GM19240 (cell line): ENCODE measurements at regions not wholly inside any gene's neighbourhood (a gene's known extent, or its start where the extent isn't known, plus 50 kb on each side); places are given as distances from the start of the nearest gene placed in this dataset.

Experiments
- DNase-seq: peaks from one replicate; pipeline ENCODE4 v3.0.0; 2011; ENCODE audit warnings: low spot score; ENCODE audit not compliant: insufficient read length

DNA sequence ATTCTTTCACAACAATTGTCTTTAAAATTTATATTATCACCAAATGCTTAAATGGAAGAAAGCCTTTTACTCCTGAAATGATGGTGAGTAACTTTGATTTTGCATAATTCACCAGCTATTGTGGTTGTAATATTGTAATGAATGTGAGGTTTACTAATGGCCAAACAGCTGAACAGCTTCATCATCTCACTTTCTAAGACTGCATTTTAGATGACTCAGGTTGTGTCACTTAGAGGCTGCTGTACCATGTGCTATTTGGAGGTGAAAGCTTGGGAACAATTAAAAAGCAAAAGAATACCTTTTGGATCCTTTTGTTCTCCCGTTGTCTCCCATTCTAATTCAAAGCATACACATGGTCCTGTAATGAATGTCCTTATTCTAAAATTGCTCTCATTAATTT is 604.0 kb upstream of the PFKP start:
- no peak for DNase-seq

DNA sequence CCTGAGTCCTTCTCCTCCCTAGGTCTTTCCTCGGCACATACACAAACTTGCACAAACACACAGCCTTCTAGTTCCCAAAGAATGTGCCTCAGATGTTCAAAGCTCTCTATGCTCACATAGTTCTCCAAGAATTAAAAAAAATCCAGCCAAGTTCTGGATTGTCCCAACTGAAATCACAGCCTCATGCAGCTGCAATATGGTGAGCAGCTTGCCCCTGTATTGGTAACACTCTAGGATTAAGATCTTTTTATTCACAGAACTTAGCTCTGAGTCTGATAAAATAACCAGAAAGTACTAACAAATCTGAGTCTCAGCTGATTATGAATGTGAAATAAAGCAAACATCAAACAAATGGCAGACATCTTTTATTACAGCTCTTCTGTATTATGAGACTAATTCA is 604.8 kb upstream of the PFKP start:
- no peak for DNase-seq

DNA sequence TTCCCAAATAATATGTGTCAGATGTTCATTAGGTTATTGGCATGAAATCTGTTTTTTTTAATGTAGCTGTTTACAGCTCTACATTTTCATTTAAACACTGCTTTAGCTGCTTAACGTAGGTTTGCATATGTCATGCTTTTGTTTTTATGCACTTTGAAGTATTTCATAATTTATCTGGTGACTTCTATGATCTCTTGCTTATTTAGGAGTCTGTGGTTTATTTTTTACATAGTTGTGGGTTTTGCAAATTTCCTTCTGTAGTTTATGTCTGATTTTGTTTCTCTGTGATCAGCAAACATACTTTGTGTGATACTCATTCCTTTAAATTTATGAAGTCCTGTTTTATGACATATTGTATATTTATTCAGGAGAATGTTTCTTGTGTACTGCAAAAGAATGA is 606.5 kb upstream of the PFKP start:
- no peak for DNase-seq

DNA sequence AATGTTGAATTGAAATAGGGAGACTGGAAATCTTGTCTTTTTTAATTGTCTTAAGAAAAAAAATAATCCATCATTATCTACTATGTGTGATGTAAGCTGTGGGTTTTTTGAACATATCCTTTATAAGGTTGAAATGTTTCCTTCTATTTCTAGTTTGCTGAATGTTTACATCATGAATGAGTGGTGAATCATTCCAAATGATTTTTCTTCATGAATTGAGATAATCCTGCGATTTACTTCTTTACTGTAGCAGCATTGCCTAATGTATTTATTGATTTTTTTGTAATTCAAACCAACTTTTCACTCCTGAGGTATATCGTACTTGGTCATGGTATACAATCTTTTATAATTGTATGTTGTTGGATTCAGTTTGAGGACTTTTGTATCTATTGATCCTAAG is 607.6 kb upstream of the PFKP start:
- no peak for DNase-seq

DNA sequence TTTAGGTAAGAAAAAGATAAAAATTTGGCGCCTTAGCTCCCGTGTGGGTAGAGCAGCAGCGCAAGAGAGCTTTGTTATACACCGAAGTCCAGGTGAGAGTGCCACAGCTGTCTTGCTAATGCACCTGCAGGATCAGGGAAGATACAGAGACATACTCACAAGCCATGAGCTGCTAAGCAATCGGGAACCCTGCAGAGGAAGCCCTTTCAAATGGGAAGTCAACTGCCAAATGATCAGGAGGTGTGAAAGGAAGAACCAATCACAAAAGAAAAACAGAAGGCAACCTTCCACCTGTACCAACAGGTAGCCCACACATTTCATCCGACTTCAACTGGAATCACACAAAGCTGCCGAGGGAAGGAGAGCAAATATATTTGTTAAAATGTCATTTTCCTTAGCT is 610.5 kb upstream of the PFKP start:
- no peak for DNase-seq

DNA sequence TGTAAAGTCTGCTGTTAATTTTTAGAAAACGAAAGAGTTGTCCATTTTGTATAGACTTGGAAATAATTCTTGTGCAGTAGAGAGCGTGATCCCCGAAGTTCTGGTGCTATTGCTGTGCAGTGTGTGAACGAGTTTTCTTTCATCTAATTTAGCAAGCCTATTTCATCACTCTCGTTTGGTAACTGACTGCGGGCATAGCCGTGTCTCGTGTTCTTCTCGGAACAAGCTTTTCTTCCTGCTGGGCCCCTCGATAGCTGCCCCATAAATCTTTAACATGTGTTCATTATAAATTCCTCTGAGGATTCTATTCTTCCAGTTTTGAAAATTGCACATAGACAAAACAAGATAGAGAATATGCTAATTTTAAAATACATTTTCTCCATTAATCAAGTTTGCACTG is 622.0 kb upstream of the PFKP start:
- no peak for DNase-seq

DNA sequence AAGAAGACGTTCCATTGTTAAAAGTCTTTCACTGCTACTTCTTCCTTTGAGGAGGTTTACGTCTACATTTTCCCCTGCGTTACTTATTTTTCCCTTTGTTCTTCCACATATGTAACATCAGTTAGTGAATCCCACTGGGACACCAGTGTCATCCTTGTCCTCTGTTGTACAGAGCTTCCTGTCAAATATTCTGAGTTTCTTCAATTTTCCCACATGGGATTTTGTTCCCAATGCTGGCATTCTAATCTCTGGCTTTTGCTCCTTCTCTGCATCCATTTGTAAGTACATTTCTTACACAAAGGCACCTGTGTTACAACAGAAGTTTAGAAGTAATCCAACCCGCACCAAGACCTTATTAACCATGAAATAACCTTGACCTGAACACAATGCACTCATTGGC is 627.4 kb upstream of the PFKP start:
- no peak for DNase-seq

DNA sequence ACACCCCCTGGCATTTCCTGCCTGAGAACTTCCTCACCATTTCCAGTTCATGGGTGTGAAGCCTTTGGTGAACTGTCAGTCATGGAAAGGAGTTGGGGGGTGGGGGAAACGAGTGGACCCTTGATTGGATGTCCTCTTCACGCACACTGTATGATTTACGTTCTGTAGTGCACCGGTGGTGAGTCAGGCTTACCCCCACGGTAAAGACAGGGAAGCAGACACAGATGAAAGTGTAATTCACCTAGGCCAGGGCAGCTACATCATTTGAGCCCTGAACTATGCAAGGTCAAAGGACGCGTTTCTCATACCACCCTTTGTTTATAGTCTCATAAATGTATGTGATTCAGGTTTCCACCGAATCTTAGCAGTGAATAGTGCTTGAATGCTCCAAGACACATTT is 628.3 kb upstream of the PFKP start:
- DNase-seq = no peak

DNA sequence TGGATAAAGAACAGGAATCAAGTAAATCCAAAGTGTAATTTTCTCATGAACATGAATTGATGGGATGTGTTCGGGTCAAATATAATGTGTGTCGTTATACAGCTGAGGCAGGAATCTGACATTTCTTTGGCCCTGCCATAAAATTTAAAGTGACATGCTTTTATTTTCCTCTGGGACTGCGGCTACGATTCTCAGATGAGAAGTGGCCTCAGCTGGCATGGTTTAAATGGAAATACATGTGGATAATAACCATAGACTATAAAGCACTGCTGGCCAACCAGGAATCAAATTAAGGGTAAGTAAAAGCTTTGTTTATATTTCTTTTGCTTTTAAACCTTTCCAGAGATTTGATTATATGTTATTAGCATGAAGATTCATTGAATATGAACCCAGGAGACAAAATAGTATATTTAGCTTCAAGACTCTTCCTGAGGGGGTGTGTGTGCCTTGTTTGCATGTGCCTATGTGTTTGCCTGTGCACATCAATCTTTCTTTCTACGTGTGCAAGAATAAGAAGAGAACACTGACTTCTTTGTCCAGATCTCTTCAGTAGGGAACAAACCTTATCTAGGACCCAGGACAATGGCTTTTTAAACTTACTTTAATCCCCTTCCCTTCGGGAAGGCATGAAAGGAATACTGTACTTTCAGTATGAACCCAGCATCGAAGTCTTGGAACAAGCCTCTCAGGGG is 629.0 kb upstream of the PFKP start:
- DNase-seq = no peak

DNA sequence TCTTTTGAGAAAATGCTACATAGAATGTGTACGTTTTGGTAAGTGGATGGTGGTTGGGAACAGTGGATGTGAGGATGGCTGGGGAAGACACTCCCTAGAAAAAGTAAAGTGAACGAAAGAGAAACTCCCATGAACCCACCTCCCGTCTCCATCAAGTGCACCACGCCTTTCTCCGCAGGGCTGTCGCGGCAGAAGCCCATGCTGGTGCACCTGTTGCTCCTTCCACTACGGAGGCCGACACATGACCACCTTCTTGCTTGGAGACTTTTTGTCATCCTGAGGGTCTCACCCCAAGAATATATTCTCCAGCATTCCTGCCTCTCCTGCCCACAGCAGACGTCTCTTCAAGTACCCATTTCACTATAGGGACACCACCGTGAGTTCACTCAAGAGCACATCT is 630.4 kb upstream of the PFKP start:
- no peak for DNase-seq

DNA sequence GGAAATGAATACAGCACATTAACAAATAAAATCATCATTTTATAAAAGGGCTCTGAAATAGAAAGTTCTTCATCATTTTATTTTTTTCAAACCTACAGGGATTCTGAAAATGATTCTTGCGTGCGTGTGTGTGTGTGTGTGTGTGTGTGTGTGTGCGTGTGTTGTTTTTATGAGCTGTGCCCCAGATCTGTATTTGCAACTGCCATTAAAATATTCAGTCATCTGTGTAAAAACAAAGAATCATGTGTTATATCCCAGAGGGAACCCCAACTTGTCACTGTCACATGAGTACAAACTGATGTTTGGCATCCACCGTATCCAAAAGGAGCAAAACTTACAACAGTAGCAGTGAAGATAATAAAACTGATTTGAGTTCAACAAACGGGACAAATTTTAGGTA is 635.4 kb upstream of the PFKP start:
- DNase-seq = no peak

DNA sequence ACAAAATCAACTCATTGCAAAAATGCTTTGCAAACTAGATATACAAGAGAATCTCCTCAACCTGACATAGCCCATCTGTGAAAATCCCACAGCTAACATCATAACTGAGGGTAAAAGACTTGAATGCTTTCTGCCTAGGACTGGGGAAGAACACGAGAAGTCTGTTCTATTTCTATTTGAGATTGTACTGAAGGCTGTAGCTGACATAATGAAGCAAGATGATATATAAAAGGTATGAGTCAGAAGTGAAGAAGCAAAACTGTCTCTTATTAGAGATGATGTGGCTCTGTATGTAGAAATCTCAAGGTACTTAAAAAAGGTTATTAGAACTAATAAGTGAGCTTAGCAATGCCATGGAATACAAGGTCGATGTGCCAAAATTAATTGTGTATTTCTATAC is 639.9 kb upstream of the PFKP start:
- DNase-seq = no peak

DNA sequence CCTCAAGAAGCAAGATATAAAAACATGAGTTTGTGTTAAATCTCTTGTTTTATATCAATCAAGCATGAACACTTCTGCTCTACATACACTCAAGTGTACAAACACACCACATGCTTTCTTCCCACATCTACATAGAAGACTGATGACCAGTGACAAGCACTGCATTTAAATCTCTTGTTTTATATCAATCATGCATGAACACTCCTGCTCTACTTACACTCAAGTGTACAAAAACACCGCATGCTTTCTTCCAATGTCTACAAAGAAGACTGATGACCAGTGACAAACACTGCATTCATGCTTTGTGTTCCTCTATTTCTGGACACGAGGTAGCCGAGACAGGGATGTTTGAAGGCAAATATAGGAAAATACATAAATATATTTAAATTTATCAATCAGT is 642.0 kb upstream of the PFKP start:
- no peak for DNase-seq

DNA sequence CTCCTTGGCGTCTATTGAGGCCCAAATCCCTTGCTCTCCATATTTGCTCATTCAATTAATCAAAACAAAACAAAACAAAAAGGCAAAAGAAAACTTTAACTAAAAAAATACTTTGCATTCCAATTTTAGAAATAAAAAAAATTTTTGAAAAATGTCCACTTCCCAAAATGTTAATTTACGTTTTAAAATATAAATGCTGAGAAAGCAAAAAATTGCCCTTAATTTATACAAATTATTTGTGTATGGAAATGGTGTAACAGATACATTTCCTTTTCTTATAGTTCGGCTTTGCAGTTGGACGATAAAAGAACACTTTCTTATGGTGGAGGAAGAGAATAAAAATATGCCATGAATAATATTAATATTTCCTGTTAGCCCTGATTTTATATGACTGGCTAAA is 652.8 kb upstream of the PFKP start:
- DNase-seq = no peak

DNA sequence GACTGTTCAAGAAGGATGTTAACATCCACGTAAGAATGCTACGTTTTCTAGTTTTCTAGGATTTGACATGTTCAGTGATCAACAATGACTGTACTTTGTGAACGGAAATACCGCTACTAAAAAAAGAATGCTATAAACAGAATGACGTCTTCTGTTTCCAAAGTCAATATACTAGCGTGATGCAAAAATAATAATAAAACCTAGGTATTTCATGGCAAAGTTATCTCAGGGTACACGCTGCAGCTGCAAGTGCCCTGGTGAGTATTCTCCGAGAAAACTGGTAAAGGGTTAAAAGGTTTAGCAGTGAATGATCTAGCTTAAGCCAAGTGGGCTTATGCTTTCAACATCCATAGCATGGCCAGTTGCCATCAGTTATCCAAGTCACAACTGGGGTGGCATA is 653.3 kb upstream of the PFKP start:
- no peak for DNase-seq

DNA sequence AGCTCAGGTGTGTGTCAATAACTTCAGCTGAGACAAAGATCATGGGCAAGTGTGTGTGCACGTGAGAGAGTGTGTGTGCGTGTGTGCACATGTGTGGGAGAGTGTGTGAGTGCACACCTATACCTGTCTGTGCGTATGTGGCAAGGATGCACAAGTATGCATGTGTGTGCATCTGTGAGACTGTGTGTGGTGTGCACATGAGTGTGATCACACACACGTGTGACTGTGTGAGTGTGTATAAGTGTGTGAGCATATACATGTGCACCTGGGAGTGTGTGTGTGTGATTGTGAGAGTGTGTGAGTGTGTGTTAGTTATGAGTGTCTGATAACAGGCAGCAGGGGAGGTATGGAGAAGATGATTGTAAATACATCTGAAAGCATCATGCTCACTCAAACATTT is 657.3 kb upstream of the PFKP start:
- DNase-seq = no peak

DNA sequence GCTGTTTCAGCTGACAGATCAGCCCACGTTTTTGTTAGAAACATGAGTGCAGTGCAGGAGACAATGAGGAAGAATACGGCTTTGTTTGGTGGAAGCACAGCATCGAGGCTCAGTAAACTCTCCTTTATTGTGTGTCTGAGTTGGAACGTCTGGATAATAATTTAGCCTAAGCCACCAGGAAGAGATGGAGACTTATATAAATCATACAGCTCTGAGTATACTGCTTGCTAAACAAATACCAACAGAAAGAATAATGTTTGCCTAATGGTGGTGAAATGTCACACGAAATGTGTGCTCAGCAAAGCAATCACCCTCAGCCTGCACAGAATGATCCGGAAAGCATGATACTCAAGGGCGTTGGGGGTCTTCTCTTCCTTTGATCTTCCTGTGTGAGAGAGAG is 664.1 kb upstream of the ADARB2 start:
- DNase-seq = no peak

DNA sequence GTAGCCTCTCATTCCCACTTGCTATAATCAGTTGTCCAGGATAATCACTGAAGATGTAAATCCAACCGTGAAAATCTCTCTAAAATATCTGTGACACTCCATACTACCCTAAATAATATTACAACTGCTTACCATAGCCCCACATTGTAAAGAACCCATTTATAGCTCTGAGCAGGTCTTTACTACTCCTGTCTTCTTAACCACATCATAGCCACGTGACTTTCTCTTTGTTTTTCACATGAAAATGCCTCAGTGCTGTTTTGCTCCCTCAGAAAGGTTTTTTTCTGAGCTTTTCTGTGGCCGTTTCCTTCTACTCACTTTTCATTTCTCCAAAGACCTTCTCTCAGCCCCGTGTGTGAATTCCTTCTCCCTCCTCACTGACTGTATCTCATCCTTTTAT is 662.2 kb upstream of the ADARB2 start:
- no peak for DNase-seq

DNA sequence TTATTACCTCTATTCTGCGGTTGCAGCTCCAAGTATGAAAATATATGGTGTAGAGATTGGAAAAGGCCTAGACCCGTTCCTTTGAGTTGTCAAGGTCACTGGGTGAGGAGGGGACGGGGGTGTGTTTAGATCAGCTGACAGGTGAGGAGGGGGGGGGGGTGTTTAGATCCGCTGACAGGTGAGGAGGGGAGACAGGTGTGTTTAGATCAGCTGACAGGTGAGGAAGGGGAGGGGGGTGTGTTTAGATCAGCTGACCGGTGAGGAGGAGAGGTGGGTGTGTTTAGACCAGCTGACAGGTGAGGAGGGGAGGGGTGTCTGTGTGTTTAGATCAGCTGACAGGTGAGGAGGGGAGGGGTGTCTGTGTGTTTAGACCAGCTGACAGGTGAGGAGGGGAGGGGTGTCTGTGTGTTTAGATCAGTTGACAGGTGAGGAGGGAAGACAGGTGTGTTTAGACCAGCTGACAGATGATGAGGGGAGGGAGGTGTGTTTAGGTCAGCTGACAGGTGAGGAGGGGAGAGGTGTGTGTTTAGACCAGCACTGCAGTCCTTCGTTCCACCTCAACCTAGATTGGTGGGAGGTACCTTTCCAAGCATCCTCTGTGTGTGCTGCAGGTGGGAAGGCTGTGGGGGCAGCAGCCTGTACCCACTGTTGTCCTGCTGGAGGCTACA is 655.0 kb upstream of the ADARB2 start:
- no peak for DNase-seq

DNA sequence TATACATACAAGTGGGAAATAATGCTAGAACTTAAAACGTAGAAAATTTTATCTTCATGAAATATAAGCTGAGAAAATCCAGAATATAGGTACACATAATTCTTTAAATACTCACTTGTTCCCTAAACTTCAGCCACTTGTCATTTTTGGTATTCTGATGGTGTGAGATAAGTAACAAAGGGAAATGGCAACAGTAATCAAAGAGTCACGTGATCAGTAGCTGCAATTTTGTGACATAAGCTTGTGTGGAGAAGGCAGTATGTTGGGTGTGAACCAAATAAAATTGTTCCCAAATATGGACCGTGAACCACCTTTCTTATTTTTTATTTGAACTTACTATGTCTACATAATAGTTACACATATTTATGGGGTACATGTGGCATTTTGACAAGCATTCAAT is 650.3 kb upstream of the ADARB2 start:
- no peak for DNase-seq

DNA sequence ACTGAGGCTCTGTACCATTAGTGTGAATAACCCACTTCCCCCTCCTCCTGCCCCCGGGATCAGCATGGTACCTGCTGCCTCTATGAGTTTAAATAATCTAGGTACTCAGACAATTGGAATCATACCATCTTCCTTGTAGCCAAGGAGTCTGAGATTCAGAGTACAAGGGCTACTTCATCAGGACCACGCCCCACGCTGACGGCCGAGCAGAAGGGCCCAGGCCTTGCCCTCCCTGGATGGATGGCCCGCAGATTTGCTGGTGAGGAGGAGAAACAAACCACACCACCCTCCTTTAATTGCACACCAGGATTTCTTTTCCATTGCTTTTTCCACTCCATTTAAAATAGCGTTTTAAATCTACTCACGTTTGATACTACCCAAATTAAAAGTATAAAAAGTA is 649.9 kb upstream of the ADARB2 start:
- DNase-seq = no peak

DNA sequence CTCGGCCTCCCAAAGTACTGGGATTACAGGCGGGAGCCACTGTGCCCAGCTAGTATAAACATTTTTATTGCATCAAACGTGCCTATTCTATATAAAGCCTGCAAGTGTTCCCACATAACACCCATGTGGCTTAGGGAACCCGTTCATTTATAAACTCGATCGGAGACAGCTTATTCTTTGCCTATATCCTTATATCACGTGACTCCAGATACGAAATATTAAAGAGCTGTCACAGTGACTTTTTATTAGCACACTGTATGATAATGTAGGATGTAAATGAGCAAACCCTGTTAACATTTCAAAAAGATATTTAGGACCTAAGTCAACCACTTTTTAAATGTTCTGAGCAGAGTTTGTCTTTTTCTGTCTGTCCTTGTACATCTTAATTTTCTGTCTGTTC is 642.9 kb upstream of the ADARB2 start:
- no peak for DNase-seq

DNA sequence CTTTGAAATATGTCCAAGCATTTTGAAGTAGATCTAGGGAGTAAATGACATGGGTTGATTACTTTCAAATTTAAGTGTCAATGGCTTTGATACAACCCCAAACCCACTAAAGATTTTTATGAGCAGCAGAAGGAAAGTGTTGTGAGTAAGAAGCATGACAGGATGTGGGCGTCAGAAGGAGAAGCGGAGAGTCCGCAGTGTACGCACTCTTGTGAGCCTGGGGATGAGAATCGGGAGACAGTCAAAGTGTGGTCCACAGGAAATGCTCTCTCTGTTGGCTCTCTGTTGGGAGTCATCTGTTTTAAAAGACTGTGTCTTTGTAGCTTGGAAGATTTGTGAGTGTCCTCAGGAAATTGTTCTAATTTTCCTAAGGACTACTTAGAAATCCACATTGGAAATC is 629.8 kb upstream of the ADARB2 start:
- no peak for DNase-seq
